ENCODE measurements at regions not wholly inside any gene's neighbourhood (a gene's known extent, or its start where the extent isn't known, plus 50 kb on each side); places are given as distances from the start of the nearest gene placed in this dataset.

DNA sequence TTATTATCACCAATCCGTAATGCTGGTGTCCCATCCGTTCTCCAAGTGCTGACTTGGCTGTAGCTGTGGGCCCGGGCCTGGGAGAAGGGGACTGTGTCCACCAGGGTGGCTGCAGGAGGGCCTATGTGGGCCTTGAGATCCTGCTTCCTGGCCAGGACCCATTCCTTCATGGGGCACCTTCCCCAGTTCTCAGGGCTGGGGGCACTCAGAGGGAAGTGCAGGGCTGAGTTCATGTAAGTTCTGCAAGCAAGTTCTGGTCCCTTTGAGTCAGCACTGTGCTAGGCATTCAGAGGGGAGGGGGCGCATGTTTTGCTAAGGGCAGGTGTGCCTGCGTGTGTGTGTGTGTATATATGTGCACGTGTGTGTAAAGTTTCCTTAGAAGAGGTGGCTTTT lies 94.0 kb downstream of the GLI2 start:
- 97% methylated on average over 6 of the region's 6 CpGs for WGBS, 2 experiments (ENCODE audit: insufficient coverage in 2 of 2)
- Histone ChIP-seq H3K4me3 (ENCODE audit: extremely low read depth, insufficient read depth, low read length, poor library complexity, severe bottlenecking) (no peak overlapping the region), H3K27ac (ENCODE audit: low read depth, low read length, severe bottlenecking) (no peak overlapping the region), H3K9me3 (ENCODE audit: control insufficient read depth, low read length) (no peaks in the 10 kb centered on the region), H3K36me3 (ENCODE audit: control insufficient read depth, insufficient read depth, low read length) (peaks cover 37% of the 10 kb centered on the region), H3K4me1 (ENCODE audit: control insufficient read depth, insufficient read depth, low read length, poor library complexity, severe bottlenecking) (peaks cover 14% of the 10 kb centered on the region)

DNA sequence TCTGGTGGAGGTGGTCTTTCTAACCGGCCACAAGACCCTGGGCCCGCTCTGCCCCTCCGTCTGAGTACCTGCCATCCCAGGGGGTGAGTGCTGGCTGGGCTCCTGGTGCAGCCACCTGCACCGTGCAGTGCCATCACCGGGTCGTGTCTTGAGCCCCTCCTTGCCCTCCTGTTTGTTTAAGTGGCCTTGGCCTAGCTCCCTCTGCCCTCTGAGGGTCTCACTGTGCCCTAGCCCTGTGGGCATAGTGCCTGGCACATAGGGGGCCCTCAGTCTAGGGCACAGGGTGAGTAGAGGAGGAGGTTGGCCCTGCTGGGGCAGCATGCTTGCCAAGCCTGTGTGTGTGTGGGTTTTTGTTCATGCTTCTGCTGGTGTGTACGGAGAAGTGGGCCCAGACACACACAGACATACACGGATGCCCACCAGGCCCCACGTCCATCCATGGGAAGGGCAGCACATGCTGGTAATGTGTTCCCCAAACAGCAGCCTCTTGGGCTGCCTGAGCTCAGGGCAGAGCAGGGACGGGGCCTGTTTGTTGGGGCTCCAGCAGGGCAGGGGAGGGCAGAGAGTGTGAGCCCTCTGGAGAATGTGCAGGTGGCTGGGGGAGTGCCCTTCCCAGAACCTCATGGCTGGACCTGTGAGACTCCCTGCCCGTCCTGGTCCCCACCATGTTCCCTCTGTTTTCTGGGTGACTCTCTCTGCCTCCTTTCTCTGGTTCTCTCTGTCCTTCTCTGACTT lies 94.6 kb downstream of the GLI2 start:
- H3K27ac ChIP-seq (ENCODE audit: low read depth, low read length, severe bottlenecking): no peak overlapping the region
- peaks cover 11% of the 10 kb centered on the region for H3K4me1 ChIP-seq (ENCODE audit: control insufficient read depth, insufficient read depth, low read length, poor library complexity, severe bottlenecking)
- H3K36me3 ChIP-seq (ENCODE audit: control insufficient read depth, insufficient read depth, low read length): peaks cover 37% of the 10 kb centered on the region
- H3K4me3 ChIP-seq (ENCODE audit: extremely low read depth, insufficient read depth, low read length, poor library complexity, severe bottlenecking): no peak overlapping the region
- no peaks in the 10 kb centered on the region for H3K9me3 ChIP-seq (ENCODE audit: control insufficient read depth, low read length)
- WGBS, 2 experiments (ENCODE audit: insufficient coverage in 2 of 2): 92 to 96% methylated on average over 10 to 11 of the region's 11 CpGs

DNA sequence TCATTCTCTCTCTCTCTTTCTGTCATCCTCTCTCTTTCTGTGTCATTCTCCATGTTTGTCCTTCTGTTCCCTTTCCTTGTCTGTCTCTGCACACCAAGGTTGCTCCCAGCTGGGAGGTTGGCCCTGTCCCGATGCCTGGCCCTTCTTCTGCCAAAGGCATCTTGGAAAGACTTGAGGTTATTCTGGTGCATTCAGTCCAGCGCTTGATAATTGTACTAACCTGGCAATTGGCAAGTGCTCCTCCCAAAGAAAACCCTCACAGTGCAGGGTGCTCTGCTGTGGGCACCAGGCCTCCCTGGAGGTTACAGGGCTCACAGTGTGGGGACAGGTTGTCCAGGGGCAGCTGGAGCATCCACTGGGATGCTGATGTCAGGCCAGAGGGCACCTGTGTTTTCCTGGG lies 95.4 kb downstream of the GLI2 start:
- H3K4me3 ChIP-seq (ENCODE audit: extremely low read depth, insufficient read depth, low read length, poor library complexity, severe bottlenecking): no peak overlapping the region
- peaks cover 41% of the 10 kb centered on the region for H3K36me3 ChIP-seq (ENCODE audit: control insufficient read depth, insufficient read depth, low read length)
- H3K27ac ChIP-seq (ENCODE audit: low read depth, low read length, severe bottlenecking): no peak overlapping the region
- 100% methylated on average over 1 to 2 of the region's 2 CpGs for WGBS, 2 experiments (ENCODE audit: insufficient coverage in 2 of 2)
- peaks cover 3% of the 10 kb centered on the region for H3K4me1 ChIP-seq (ENCODE audit: control insufficient read depth, insufficient read depth, low read length, poor library complexity, severe bottlenecking)
- no peaks in the 10 kb centered on the region for H3K9me3 ChIP-seq (ENCODE audit: control insufficient read depth, low read length)

DNA sequence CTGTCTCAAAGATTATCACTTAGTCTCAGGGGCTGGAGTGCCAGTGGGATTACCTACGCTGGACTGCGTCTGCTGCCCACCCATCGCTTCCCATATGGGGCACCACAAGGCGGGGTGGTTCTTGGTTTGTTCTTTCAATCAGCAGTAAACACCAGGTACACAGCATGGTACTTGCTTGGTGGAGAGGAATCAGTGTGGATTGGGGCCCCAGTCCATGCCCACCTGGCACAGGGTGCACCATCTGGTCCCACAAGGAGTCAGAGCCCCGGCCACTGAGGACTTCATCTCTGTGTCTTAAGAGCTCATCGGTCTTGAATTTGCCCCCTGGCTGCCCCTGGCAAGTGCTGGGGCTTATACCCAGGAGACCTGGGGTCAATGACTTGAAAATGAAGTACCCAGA lies 96.2 kb downstream of the GLI2 start:
- Histone ChIP-seq H3K4me3 (ENCODE audit: extremely low read depth, insufficient read depth, low read length, poor library complexity, severe bottlenecking) (no peak overlapping the region), H3K4me1 (ENCODE audit: control insufficient read depth, insufficient read depth, low read length, poor library complexity, severe bottlenecking) (no peaks in the 10 kb centered on the region), H3K9me3 (ENCODE audit: control insufficient read depth, low read length) (no peaks in the 10 kb centered on the region), H3K36me3 (ENCODE audit: control insufficient read depth, insufficient read depth, low read length) (peaks cover 45% of the 10 kb centered on the region), H3K27ac (ENCODE audit: low read depth, low read length, severe bottlenecking) (no peak overlapping the region)
- 93 to 100% methylated on average over 2 to 3 of the region's 6 CpGs for WGBS, 2 experiments (ENCODE audit: insufficient coverage in 2 of 2)

GRCh38 chr2:120832296-120833070 lies 96.8 kb downstream of the GLI2 start:
- Histone ChIP-seq H3K4me3 (ENCODE audit: extremely low read depth, insufficient read depth, low read length, poor library complexity, severe bottlenecking) (no peak overlapping the region), H3K4me1 (ENCODE audit: control insufficient read depth, insufficient read depth, low read length, poor library complexity, severe bottlenecking) (no peaks in the 10 kb centered on the region), H3K27ac (ENCODE audit: low read depth, low read length, severe bottlenecking) (no peak overlapping the region), H3K36me3 (ENCODE audit: control insufficient read depth, insufficient read depth, low read length) (peaks cover 40% of the 10 kb centered on the region), H3K9me3 (ENCODE audit: control insufficient read depth, low read length) (no peaks in the 10 kb centered on the region)
- 90 to 96% methylated on average over 10 of the region's 11 CpGs for WGBS, 2 experiments (ENCODE audit: insufficient coverage in 2 of 2)

- H3K4me1 ChIP-seq (ENCODE audit: control insufficient read depth, insufficient read depth, low read length, poor library complexity, severe bottlenecking): no peaks in the 10 kb centered on the region
These were observed 97.5 kb downstream of the GLI2 start for GRCh38 chr2:120833127-120833675.

GRCh38 chr2:120834206-120834605 lies 98.5 kb downstream of the GLI2 start:
- H3K36me3 ChIP-seq (ENCODE audit: control insufficient read depth, insufficient read depth, low read length): peaks cover 33% of the 10 kb centered on the region
- no peak overlapping the region for H3K4me3 ChIP-seq (ENCODE audit: extremely low read depth, insufficient read depth, low read length, poor library complexity, severe bottlenecking)
- no peak overlapping the region for H3K27ac ChIP-seq (ENCODE audit: low read depth, low read length, severe bottlenecking)
- H3K9me3 ChIP-seq (ENCODE audit: control insufficient read depth, low read length): no peaks in the 10 kb centered on the region
- no peaks in the 10 kb centered on the region for H3K4me1 ChIP-seq (ENCODE audit: control insufficient read depth, insufficient read depth, low read length, poor library complexity, severe bottlenecking)
- 93% methylated on average over 3 of the region's 3 CpGs; no CpG with 5 or more reads in 1 of the 2 experiments for WGBS, 2 experiments (ENCODE audit: insufficient coverage in 2 of 2)

More at GRCh38 chr2:120833127-120833675, 97.5 kb downstream of the GLI2 start:
- Histone ChIP-seq H3K4me3 (ENCODE audit: extremely low read depth, insufficient read depth, low read length, poor library complexity, severe bottlenecking) (no peak overlapping the region), H3K27ac (ENCODE audit: low read depth, low read length, severe bottlenecking) (no peak overlapping the region), H3K9me3 (ENCODE audit: control insufficient read depth, low read length) (no peaks in the 10 kb centered on the region), H3K36me3 (ENCODE audit: control insufficient read depth, insufficient read depth, low read length) (peaks cover 36% of the 10 kb centered on the region)
- 89% methylated on average over 1 of the region's 3 CpGs; no CpG with 5 or more reads in 1 of the 2 experiments for WGBS, 2 experiments (ENCODE audit: insufficient coverage in 2 of 2)

- 93 to 100% methylated on average over 1 to 5 of the region's 5 CpGs for WGBS, 2 experiments (ENCODE audit: insufficient coverage in 2 of 2)
- no peak overlapping the region for H3K27ac ChIP-seq (ENCODE audit: low read depth, low read length, severe bottlenecking)
- H3K36me3 ChIP-seq (ENCODE audit: control insufficient read depth, insufficient read depth, low read length): peaks cover 44% of the 10 kb centered on the region
- no peaks in the 10 kb centered on the region for H3K9me3 ChIP-seq (ENCODE audit: control insufficient read depth, low read length)
- H3K4me3 ChIP-seq (ENCODE audit: extremely low read depth, insufficient read depth, low read length, poor library complexity, severe bottlenecking): no peak overlapping the region
- H3K4me1 ChIP-seq (ENCODE audit: control insufficient read depth, insufficient read depth, low read length, poor library complexity, severe bottlenecking): no peaks in the 10 kb centered on the region
These were observed 100.6 kb downstream of the GLI2 start for GRCh38 chr2:120836281-120836680.

DNA sequence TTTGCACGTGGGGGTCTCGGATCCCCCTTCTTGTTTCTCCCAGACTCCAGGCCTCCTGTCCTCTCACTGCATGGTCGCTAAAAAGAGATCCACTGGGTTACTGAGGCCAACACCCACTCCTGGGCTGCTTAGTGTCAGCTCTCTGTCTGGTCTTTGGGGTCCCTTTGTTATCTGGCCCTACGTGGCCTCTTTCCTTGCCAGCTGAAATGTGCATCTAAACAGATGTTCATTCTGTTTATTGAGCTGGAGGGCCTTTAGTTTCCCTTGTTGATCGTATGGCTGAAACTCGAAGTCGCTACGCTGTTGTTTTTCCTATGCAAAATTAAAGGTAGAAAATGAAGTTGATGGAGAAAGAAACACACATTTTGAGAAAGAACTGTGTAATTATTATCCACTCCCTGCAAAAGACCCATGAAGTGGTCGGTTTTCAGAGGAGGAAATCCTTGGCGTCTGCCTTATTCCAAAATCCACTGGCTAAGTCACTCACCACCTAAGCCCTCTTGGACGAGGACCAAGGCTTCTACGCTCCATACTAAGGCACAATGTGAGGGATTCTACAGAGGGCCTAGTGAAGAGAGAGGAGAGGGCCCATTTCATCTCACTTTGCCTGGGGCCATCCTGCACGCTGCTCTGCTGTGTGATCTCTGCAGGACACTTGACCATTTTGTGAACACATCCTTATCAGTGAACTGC lies 105.3 kb downstream of the GLI2 start:
- H3K4me3 ChIP-seq (ENCODE audit: extremely low read depth, insufficient read depth, low read length, poor library complexity, severe bottlenecking): no peak overlapping the region
- no peak overlapping the region for H3K27ac ChIP-seq (ENCODE audit: low read depth, low read length, severe bottlenecking)
- WGBS, 2 experiments (ENCODE audit: insufficient coverage in 2 of 2): 92 to 94% methylated on average over 5 to 8 of the region's 13 CpGs
- H3K9me3 ChIP-seq (ENCODE audit: control insufficient read depth, low read length): no peaks in the 10 kb centered on the region
- no peaks in the 10 kb centered on the region for H3K4me1 ChIP-seq (ENCODE audit: control insufficient read depth, insufficient read depth, low read length, poor library complexity, severe bottlenecking)
- peaks cover 41% of the 10 kb centered on the region for H3K36me3 ChIP-seq (ENCODE audit: control insufficient read depth, insufficient read depth, low read length)
